GM20431 (cell line): ENCODE measurements at regions not wholly inside any gene's neighbourhood (a gene's known extent, or its start where the extent isn't known, plus 50 kb on each side); places are given as distances from the start of the nearest gene placed in this dataset.
"Not testable (repeated sequence)": the region's sequence is repeated elsewhere in the genome, so short reads cannot be mapped to it uniquely, and the experiment has no call there.

Experiments used
- in situ Hi-C: fragments of 300-500 bp; cut with MseI, MboI; formaldehyde crosslinking; loops from one replicate; pipeline ENCODE4 v1.15.0; 2020; ENCODE audit warnings: low sequenced_read_pairs; ENCODE audit not compliant: unreplicated experiment

GRCh38 chr5:125967576-125967975, 455.6 kb upstream of the GRAMD2B start:
- in situ Hi-C loops, result no loop called here

- in situ Hi-C loops, result no loop called here
These were observed 454.0 kb upstream of the GRAMD2B start for GRCh38 chr5:125969011-125969813.

- in situ Hi-C loops, result no loop called here
These were observed 453.4 kb upstream of the GRAMD2B start for GRCh38 chr5:125969814-125970171.

GRCh38 chr5:125970631-125971307, 452.4 kb upstream of the GRAMD2B start:
- in situ Hi-C loops, result no loop called here

- in situ Hi-C loops, result no loop called here
These were observed 450.5 kb upstream of the GRAMD2B start for GRCh38 chr5:125972706-125973105.

- in situ Hi-C loops, result no loop called here
These were observed 448.5 kb upstream of the GRAMD2B start for GRCh38 chr5:125974679-125975078.

GRCh38 chr5:125976421-125977000, 446.7 kb upstream of the GRAMD2B start:
- in situ Hi-C loops, result no loop called here

GRCh38 chr5:125978015-125978414, 445.2 kb upstream of the GRAMD2B start:
- in situ Hi-C loops, result no loop called here

GRCh38 chr5:125979636-125980035, 443.6 kb upstream of the GRAMD2B start:
- in situ Hi-C loops, result no loop called here

- in situ Hi-C loops, result no loop called here
These were observed 442.2 kb upstream of the GRAMD2B start for GRCh38 chr5:125981016-125981415.

GRCh38 chr5:125987677-125988255, 435.4 kb upstream of the GRAMD2B start:
- in situ Hi-C loops, result no loop called here

GRCh38 chr5:125992050-125992449, 431.2 kb upstream of the GRAMD2B start:
- in situ Hi-C loops, result no loop called here

- in situ Hi-C loops, result not testable (repeated sequence)
These were observed 423.8 kb upstream of the GRAMD2B start for GRCh38 chr5:125999271-126000030.

GRCh38 chr5:126000507-126000906, 422.7 kb upstream of the GRAMD2B start:
- in situ Hi-C loops, result no loop called here

GRCh38 chr5:126002222-126002897, 420.8 kb upstream of the GRAMD2B start:
- in situ Hi-C loops, result no loop called here

- in situ Hi-C loops, result no loop called here
These were observed 419.9 kb upstream of the GRAMD2B start for GRCh38 chr5:126003309-126003708.

GRCh38 chr5:126004636-126005035, 418.6 kb upstream of the GRAMD2B start:
- in situ Hi-C loops, result no loop called here

- in situ Hi-C loops, result no loop called here
These were observed 415.4 kb upstream of the GRAMD2B start for GRCh38 chr5:126007841-126008240.

GRCh38 chr5:126009566-126009965, 413.6 kb upstream of the GRAMD2B start:
- in situ Hi-C loops, result no loop called here

- in situ Hi-C loops, result not testable (repeated sequence)
These were observed 411.7 kb upstream of the GRAMD2B start for GRCh38 chr5:126011526-126011925.
